D721Med (cell line): ENCODE measurements at regions not wholly inside any gene's neighbourhood (a gene's known extent, or its start where the extent isn't known, plus 50 kb on each side); places are given as distances from the start of the nearest gene placed in this dataset.

ENCODE experiments used
- DNase-seq: peaks from one replicate; pipeline ENCODE4 v3.0.0; 2011; ENCODE audit warnings: low spot score; ENCODE audit not compliant: insufficient read length
- FAIRE-seq: peaks from 2 replicates; lab custom pipeline; 2011; peaks lifted over from hg19 to GRCh38; lab: Jason Lieb, UNC
- CTCF ChIP-seq: IDR thresholded peaks from 2 replicates; pipeline ENCODE4 v1.5.1; 2012; ENCODE audit warnings: mild to moderate bottlenecking, control low read depth; ENCODE audit not compliant: insufficient read depth; ENCODE audit errors: missing control alignments

GRCh38 chr2:166831930-166832329 lies 56.4 kb upstream of the XIRP2 start:
- TF ChIP-seq CTCF: no peak
- DNase-seq (no peak), FAIRE-seq (no peak)

- FAIRE-seq (no peak), DNase-seq (no peak)
- TF ChIP-seq CTCF: no peak
These were observed 62.4 kb upstream of the XIRP2 start for GRCh38 chr2:166825914-166826313.

GRCh38 chr2:166814335-166814734 lies 73.9 kb upstream of the XIRP2 start:
- TF ChIP-seq CTCF: no peak
- no peak for DNase-seq
- FAIRE-seq: no peak

GRCh38 chr2:166812166-166812891 lies 76.0 kb upstream of the XIRP2 start:
- TF ChIP-seq CTCF: no peak
- no peak for FAIRE-seq
- DNase-seq: no peak

- TF ChIP-seq CTCF: no peak
- DNase-seq (no peak), FAIRE-seq (no peak)
These were observed 82.5 kb upstream of the XIRP2 start for GRCh38 chr2:166805753-166806152.

GRCh38 chr2:166803373-166804000 lies 84.8 kb upstream of the XIRP2 start:
- FAIRE-seq: no peak
- no peak for TF ChIP-seq CTCF
- DNase-seq: no peak

- TF ChIP-seq CTCF: no peak
- FAIRE-seq (no peak), DNase-seq (no peak)
These were observed 85.8 kb upstream of the XIRP2 start for GRCh38 chr2:166802475-166802874.
